Erythroblast (primary cell): ENCODE measurements at regions not wholly inside any gene's neighbourhood (a gene's known extent, or its start where the extent isn't known, plus 50 kb on each side); places are given as distances from the start of the nearest gene placed in this dataset.

Experiments used
- DNase-seq, 2 experiments: peaks; one replicate each; lab custom pipeline; 2025; lab: John Stamatoyannopoulos, UW
- GATA1 ChIP-seq: IDR thresholded peaks from 2 replicates; pipeline ENCODE4 v1.6.1; 2011; ENCODE audit warnings: low read depth, mild to moderate bottlenecking, control low read depth, low read length, moderate library complexity
- POLR2A ChIP-seq: IDR thresholded peaks from 2 replicates; pipeline ENCODE4 v1.6.1; 2011; ENCODE audit warnings: mild to moderate bottlenecking, low read length

- no peak for DNase-seq
- TF ChIP-seq POLR2A (no peak), GATA1 (no peak)
Measured at GRCh38 chr2:149664896-149665295, 77.3 kb upstream of the MMADHC start.

- DNase-seq: no peak
- TF ChIP-seq GATA1: no peak
- TF ChIP-seq POLR2A: no peak
Measured at GRCh38 chr2:149662556-149662955, 75.0 kb upstream of the MMADHC start.

GRCh38 chr2:149661844-149662243 is 74.3 kb upstream of the MMADHC start:
- no peak for DNase-seq

GRCh38 chr2:149658553-149658952 is 71.0 kb upstream of the MMADHC start:
- TF ChIP-seq POLR2A (no peak), GATA1 (no peak)
- DNase-seq: no peak

More at GRCh38 chr2:149661844-149662243, 74.3 kb upstream of the MMADHC start:
- no peak for TF ChIP-seq GATA1
- TF ChIP-seq POLR2A: no peak

GRCh38 chr2:149657401-149658040 is 69.9 kb upstream of the MMADHC start:
- DNase-seq: no peak
- no peak for TF ChIP-seq POLR2A
- no peak for TF ChIP-seq GATA1

GRCh38 chr2:149656996-149657395 is 69.4 kb upstream of the MMADHC start:
- no peak for TF ChIP-seq POLR2A
- no peak for TF ChIP-seq GATA1
- DNase-seq: no peak

- no peak for TF ChIP-seq GATA1
- TF ChIP-seq POLR2A: no peak
- no peak for DNase-seq
Measured at GRCh38 chr2:149653831-149654445, 66.4 kb upstream of the MMADHC start.

- DNase-seq: no peak
- TF ChIP-seq POLR2A: no peak
- no peak for TF ChIP-seq GATA1
Measured at GRCh38 chr2:149652926-149653325, 65.4 kb upstream of the MMADHC start.

GRCh38 chr2:149652526-149652925 is 65.0 kb upstream of the MMADHC start:
- no peak for TF ChIP-seq POLR2A
- TF ChIP-seq GATA1: no peak
- DNase-seq: no peak

GRCh38 chr2:149651229-149651628 is 63.7 kb upstream of the MMADHC start:
- TF ChIP-seq POLR2A (no peak), GATA1 (no peak)
- DNase-seq: no peak

GRCh38 chr2:149650006-149650405 is 62.4 kb upstream of the MMADHC start:
- TF ChIP-seq GATA1 (no peak), POLR2A (no peak)
- no peak for DNase-seq

- peak in 1 of 2 experiments; percentile 2 for DNase-seq
- TF ChIP-seq GATA1: no peak
- no peak for TF ChIP-seq POLR2A
Measured at GRCh38 chr2:149648282-149649030, 60.9 kb upstream of the MMADHC start.

GRCh38 chr2:149645391-149645790 is 57.8 kb upstream of the MMADHC start:
- TF ChIP-seq GATA1 (no peak), POLR2A (no peak)
- no peak for DNase-seq
